WTC11 (cell line): ENCODE measurements at regions not wholly inside any gene's neighbourhood (a gene's known extent, or its start where the extent isn't known, plus 50 kb on each side); places are given as distances from the start of the nearest gene placed in this dataset.

Experiments
- FOXK1 ChIP-seq: sonication (generic); formaldehyde crosslinking; IDR thresholded peaks from 2 replicates; pipeline ENCODE4 v1.8.0; 2022; ENCODE audit warnings: mild to moderate bottlenecking, moderate library complexity, missing genetic modification reagents
- JUN ChIP-seq: sonication (generic); formaldehyde crosslinking; IDR thresholded peaks from 2 replicates; pipeline ENCODE4 v1.8.0; 2023; ENCODE audit warnings: mild to moderate bottlenecking, missing genetic modification reagents
- KAT7 ChIP-seq: sonication (generic); formaldehyde crosslinking; IDR thresholded peaks from 2 replicates; pipeline ENCODE4 v1.8.1; 2023; ENCODE audit warnings: missing genetic modification reagents, mild to moderate bottlenecking, borderline replicate concordance
- NFYB ChIP-seq: sonication (generic); formaldehyde crosslinking; conservative IDR thresholded peaks from 2 replicates; pipeline ENCODE4 v1.8.0; 2022; ENCODE audit warnings: low read depth, missing genetic modification reagents
- NR1H2 ChIP-seq: sonication (generic); formaldehyde crosslinking; IDR thresholded peaks from 2 replicates; pipeline ENCODE4 v1.9.0; 2021; ENCODE audit warnings: mild to moderate bottlenecking, moderate library complexity, missing genetic modification reagents
- NR3C1 ChIP-seq: sonication (generic); formaldehyde crosslinking; conservative IDR thresholded peaks from 2 replicates; pipeline ENCODE4 v1.8.1; 2023; ENCODE audit warnings: low read depth, mild to moderate bottlenecking, missing genetic modification reagents
- SMAD3 ChIP-seq: sonication (generic); formaldehyde crosslinking; IDR thresholded peaks from 2 replicates; pipeline ENCODE4 v1.8.0; 2022; ENCODE audit warnings: missing genetic modification reagents, mild to moderate bottlenecking, borderline replicate concordance
- SOX15 ChIP-seq: fragments of 250-450 bp; sonication (Bioruptor Pico); IDR thresholded peaks from 2 replicates; pipeline ENCODE4 v1.9.0; 2021; ENCODE audit warnings: mild to moderate bottlenecking
- SP1 ChIP-seq: sonication (generic); formaldehyde crosslinking; conservative IDR thresholded peaks from 2 replicates; pipeline ENCODE4 v1.8.1; 2022; ENCODE audit warnings: missing genetic modification reagents
- TCF7 ChIP-seq: sonication (generic); formaldehyde crosslinking; IDR thresholded peaks from 2 replicates; pipeline ENCODE4 v1.8.0; 2022; ENCODE audit warnings: mild to moderate bottlenecking, low read depth, missing genetic modification reagents, moderate library complexity
- TEAD1 ChIP-seq: sonication (generic); formaldehyde crosslinking; IDR thresholded peaks from 2 replicates; pipeline ENCODE4 v1.8.0; 2022; ENCODE audit warnings: mild to moderate bottlenecking, missing genetic modification reagents
- TP53 ChIP-seq: sonication (generic); formaldehyde crosslinking; IDR thresholded peaks from 2 replicates; pipeline ENCODE4 v1.8.1; 2023; ENCODE audit warnings: mild to moderate bottlenecking, missing genetic modification reagents
- TF ChIP-seq, protein P1 (sequence below): sonication (generic); formaldehyde crosslinking; IDR thresholded peaks from 2 replicates; pipeline ENCODE4 v1.8.1; 2023; ENCODE audit warnings: mild to moderate bottlenecking, missing genetic modification reagents
- TF ChIP-seq, protein P2 (sequence below): fragments of 200-600 bp; IDR thresholded peaks from 2 replicates; pipeline ENCODE4 v1.8.0; 2022; ENCODE audit warnings: antibody characterized with exemption

DNA sequence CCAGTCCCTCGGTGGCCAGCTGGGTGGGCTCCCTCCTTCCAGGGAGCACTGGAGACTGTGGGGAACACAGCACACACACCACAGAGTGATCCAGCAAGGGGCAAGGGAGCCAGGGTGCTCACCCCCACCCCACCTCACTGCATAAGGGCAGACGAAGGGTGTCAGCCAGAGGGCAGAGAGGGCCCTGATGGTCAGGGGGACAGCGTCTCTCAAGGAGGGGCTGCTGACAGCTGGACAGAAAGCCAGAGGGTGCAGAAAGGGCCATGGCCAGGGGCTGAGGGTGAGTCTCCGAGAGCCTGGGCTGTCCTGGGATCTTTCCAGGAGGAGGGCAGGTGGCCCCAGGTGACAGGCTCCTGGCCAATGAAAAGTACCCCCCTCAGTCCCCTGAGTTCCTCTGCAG is 73.4 kb upstream of the PMEPA1 start:
- TF ChIP-seq TP53 = no peak
- TF ChIP-seq, protein P1, sequence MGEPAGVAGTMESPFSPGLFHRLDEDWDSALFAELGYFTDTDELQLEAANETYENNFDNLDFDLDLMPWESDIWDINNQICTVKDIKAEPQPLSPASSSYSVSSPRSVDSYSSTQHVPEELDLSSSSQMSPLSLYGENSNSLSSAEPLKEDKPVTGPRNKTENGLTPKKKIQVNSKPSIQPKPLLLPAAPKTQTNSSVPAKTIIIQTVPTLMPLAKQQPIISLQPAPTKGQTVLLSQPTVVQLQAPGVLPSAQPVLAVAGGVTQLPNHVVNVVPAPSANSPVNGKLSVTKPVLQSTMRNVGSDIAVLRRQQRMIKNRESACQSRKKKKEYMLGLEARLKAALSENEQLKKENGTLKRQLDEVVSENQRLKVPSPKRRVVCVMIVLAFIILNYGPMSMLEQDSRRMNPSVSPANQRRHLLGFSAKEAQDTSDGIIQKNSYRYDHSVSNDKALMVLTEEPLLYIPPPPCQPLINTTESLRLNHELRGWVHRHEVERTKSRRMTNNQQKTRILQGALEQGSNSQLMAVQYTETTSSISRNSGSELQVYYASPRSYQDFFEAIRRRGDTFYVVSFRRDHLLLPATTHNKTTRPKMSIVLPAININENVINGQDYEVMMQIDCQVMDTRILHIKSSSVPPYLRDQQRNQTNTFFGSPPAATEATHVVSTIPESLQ = no peak
- TF ChIP-seq, protein P2, sequence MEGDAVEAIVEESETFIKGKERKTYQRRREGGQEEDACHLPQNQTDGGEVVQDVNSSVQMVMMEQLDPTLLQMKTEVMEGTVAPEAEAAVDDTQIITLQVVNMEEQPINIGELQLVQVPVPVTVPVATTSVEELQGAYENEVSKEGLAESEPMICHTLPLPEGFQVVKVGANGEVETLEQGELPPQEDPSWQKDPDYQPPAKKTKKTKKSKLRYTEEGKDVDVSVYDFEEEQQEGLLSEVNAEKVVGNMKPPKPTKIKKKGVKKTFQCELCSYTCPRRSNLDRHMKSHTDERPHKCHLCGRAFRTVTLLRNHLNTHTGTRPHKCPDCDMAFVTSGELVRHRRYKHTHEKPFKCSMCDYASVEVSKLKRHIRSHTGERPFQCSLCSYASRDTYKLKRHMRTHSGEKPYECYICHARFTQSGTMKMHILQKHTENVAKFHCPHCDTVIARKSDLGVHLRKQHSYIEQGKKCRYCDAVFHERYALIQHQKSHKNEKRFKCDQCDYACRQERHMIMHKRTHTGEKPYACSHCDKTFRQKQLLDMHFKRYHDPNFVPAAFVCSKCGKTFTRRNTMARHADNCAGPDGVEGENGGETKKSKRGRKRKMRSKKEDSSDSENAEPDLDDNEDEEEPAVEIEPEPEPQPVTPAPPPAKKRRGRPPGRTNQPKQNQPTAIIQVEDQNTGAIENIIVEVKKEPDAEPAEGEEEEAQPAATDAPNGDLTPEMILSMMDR = no peak
- no peak for TF ChIP-seq FOXK1
- no peak for TF ChIP-seq SP1 (CRISPR knock-in tag)
- TF ChIP-seq KAT7 (CRISPR knock-in tag) = no peak
- TF ChIP-seq SOX15 (CRISPR knock-in tag) = no peak
- no peak for TF ChIP-seq NR1H2 (CRISPR knock-in tag)
- no peak for TF ChIP-seq TCF7 (CRISPR knock-in tag)
- no peak for TF ChIP-seq NR3C1 (CRISPR knock-in tag)
- TF ChIP-seq NFYB (CRISPR knock-in tag) = no peak
- TF ChIP-seq JUN (CRISPR knock-in tag) = no peak
- TF ChIP-seq SMAD3 (CRISPR knock-in tag) = no peak
- TF ChIP-seq TEAD1 (CRISPR knock-in tag) = no peak
